ENCODE measurements at regions not wholly inside any gene's neighbourhood (a gene's known extent, or its start where the extent isn't known, plus 50 kb on each side); places are given as distances from the start of the nearest gene placed in this dataset.
"Not testable (repeated sequence)": the region's sequence is repeated elsewhere in the genome, so short reads cannot be mapped to it uniquely, and the experiment has no call there.

GRCh38 chr2:89606514-89606913 lies 915.0 kb downstream of the RPIA start:
- intact Hi-C loops (cut with micrococcal nuclease); POLR2A ChIA-PET; H3K4me3 ChIP-seq (ENCODE audit: control extremely low read depth in 1 of 5, extremely low read depth in 1 of 5, insufficient read depth in 1 of 5, low read depth in 2 of 5, low read length in 4 of 5); H3K9me3 Mint-ChIP-seq (ENCODE audit: insufficient read depth); ATAC-seq (ENCODE audit: low read depth); H3K4me1 Mint-ChIP-seq; H3K4me1 ChIP-seq (ENCODE audit: control insufficient read depth in 2 of 2, insufficient read depth in 2 of 2, low read length in 2 of 2); H2AFZ ChIP-seq (ENCODE audit: insufficient read depth, low read depth, low read length, poor library complexity, severe bottlenecking); H3K27ac Mint-ChIP-seq; DNase-seq; H3K27me3 ChIP-seq (replicated peaks in 1 of 4; ENCODE audit: control extremely low read depth in 1 of 4, control insufficient read depth in 3 of 4, insufficient read depth in 4 of 4, low read length in 3 of 4); H3K9ac ChIP-seq (ENCODE audit: low read length); H3K27ac ChIP-seq (ENCODE audit: low read length in 2 of 2); H3K4me3 Mint-ChIP-seq; H3K4me2 ChIP-seq (replicated peaks; ENCODE audit: low read depth, low read length, poor library complexity, severe bottlenecking); H3K36me3 ChIP-seq (replicated peaks in 1 of 2; ENCODE audit: control extremely low read depth in 1 of 2, control insufficient read depth in 1 of 2, extremely low read depth in 1 of 2, insufficient read depth in 2 of 2, low read length in 1 of 2); H4K20me1 ChIP-seq (ENCODE audit: control insufficient read depth, insufficient read depth, low read length, poor library complexity, severe bottlenecking); H3K79me2 ChIP-seq (ENCODE audit: control insufficient read depth, insufficient read depth, low read length); CTCF ChIA-PET: not testable (repeated sequence)
- peaks cover 0 to 12% (median 0%) of the 10 kb centered on the region in 3 donors for H3K9me3 ChIP-seq (ENCODE audit: control extremely low read depth in 1 of 3, control insufficient read depth in 2 of 3, insufficient read depth in 1 of 3, low read length in 2 of 3)
- 70% methylated on average over 2 of the region's 2 CpGs for WGBS (ENCODE audit: insufficient coverage)
- peaks cover 11% of the 10 kb centered on the region for H3K27me3 Mint-ChIP-seq

DNA sequence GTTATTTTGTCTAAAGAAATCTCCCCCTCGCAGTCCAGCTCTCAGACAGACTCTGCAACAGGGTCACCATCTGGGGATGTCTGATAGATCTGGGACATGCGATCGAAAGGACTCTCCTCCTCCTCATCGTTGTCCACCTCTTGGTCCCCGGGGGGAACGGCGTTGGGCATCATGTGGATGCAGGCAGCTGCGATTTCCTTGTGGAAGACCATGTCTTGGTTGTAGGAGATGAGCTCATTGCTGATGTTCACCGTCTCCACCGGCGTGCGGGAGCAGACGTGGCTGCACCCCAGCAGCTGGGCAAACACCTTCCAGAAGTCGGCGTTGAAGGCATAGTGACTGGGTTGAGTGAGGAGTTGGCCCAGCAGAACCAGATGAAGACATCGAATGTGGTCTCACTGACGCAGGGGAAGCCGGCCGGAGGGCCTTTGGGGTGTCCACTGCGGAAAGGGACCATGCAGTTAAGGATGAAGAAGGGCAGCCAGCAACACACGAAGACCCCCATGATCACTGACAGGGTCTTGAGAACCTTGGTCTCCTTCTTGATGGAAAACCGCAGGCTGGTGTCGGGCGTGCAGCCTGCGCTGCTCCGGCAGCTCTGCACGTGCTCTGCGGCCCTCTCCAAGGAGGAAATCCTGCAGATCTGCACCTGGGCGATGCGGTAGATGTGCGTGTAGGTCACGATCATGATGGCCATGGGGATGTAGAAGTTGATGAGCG lies 918.9 kb downstream of the RPIA start:
- H3K4me1 Mint-ChIP-seq; H3K79me2 ChIP-seq (ENCODE audit: control insufficient read depth, insufficient read depth, low read length); H4K20me1 ChIP-seq (ENCODE audit: control insufficient read depth, insufficient read depth, low read length, poor library complexity, severe bottlenecking); H3K27ac Mint-ChIP-seq; H3K36me3 ChIP-seq (replicated peaks in 1 of 2; ENCODE audit: control extremely low read depth in 1 of 2, control insufficient read depth in 1 of 2, extremely low read depth in 1 of 2, insufficient read depth in 2 of 2, low read length in 1 of 2); H3K9me3 Mint-ChIP-seq (ENCODE audit: insufficient read depth); CTCF ChIA-PET; POLR2A ChIA-PET; H3K4me1 ChIP-seq (ENCODE audit: control insufficient read depth in 2 of 2, insufficient read depth in 2 of 2, low read length in 2 of 2); H3K27ac ChIP-seq (ENCODE audit: low read length in 2 of 2); H3K4me3 Mint-ChIP-seq; DNase-seq; H3K27me3 ChIP-seq (replicated peaks in 1 of 4; ENCODE audit: control extremely low read depth in 1 of 4, control insufficient read depth in 3 of 4, insufficient read depth in 4 of 4, low read length in 3 of 4); ATAC-seq (ENCODE audit: low read depth); H3K9ac ChIP-seq (ENCODE audit: low read length); H2AFZ ChIP-seq (ENCODE audit: insufficient read depth, low read depth, low read length, poor library complexity, severe bottlenecking); H3K4me2 ChIP-seq (replicated peaks; ENCODE audit: low read depth, low read length, poor library complexity, severe bottlenecking); H3K4me3 ChIP-seq (ENCODE audit: control extremely low read depth in 1 of 5, extremely low read depth in 1 of 5, insufficient read depth in 1 of 5, low read depth in 2 of 5, low read length in 4 of 5); intact Hi-C loops (cut with micrococcal nuclease): not testable (repeated sequence)
- peaks cover 21% of the 10 kb centered on the region for H3K27me3 Mint-ChIP-seq
- 97% methylated on average over 21 of the region's 33 CpGs for WGBS (ENCODE audit: insufficient coverage)
- peaks cover 0 to 15% (median 0%) of the 10 kb centered on the region in 3 donors for H3K9me3 ChIP-seq (ENCODE audit: control extremely low read depth in 1 of 3, control insufficient read depth in 2 of 3, insufficient read depth in 1 of 3, low read length in 2 of 3)

GRCh38 chr2:89610927-89611515 lies 919.5 kb downstream of the RPIA start:
- H3K4me3 ChIP-seq (ENCODE audit: control extremely low read depth in 1 of 5, extremely low read depth in 1 of 5, insufficient read depth in 1 of 5, low read depth in 2 of 5, low read length in 4 of 5); CTCF ChIA-PET; H2AFZ ChIP-seq (ENCODE audit: insufficient read depth, low read depth, low read length, poor library complexity, severe bottlenecking); H3K27ac Mint-ChIP-seq; H3K9ac ChIP-seq (ENCODE audit: low read length); H3K4me1 ChIP-seq (ENCODE audit: control insufficient read depth in 2 of 2, insufficient read depth in 2 of 2, low read length in 2 of 2); H3K4me1 Mint-ChIP-seq; H3K79me2 ChIP-seq (ENCODE audit: control insufficient read depth, insufficient read depth, low read length); POLR2A ChIA-PET; intact Hi-C loops (cut with micrococcal nuclease); H3K27ac ChIP-seq (ENCODE audit: low read length in 2 of 2); DNase-seq; ATAC-seq (ENCODE audit: low read depth); H3K36me3 ChIP-seq (replicated peaks in 1 of 2; ENCODE audit: control extremely low read depth in 1 of 2, control insufficient read depth in 1 of 2, extremely low read depth in 1 of 2, insufficient read depth in 2 of 2, low read length in 1 of 2); H3K9me3 Mint-ChIP-seq (ENCODE audit: insufficient read depth); H3K4me3 Mint-ChIP-seq; H3K27me3 ChIP-seq (replicated peaks in 1 of 4; ENCODE audit: control extremely low read depth in 1 of 4, control insufficient read depth in 3 of 4, insufficient read depth in 4 of 4, low read length in 3 of 4); H4K20me1 ChIP-seq (ENCODE audit: control insufficient read depth, insufficient read depth, low read length, poor library complexity, severe bottlenecking); H3K4me2 ChIP-seq (replicated peaks; ENCODE audit: low read depth, low read length, poor library complexity, severe bottlenecking): not testable (repeated sequence)
- WGBS (ENCODE audit: insufficient coverage) = 87% methylated on average over 34 of the region's 37 CpGs
- H3K27me3 Mint-ChIP-seq = peaks cover 21% of the 10 kb centered on the region
- peaks cover 0 to 15% (median 0%) of the 10 kb centered on the region in 3 donors for H3K9me3 ChIP-seq (ENCODE audit: control extremely low read depth in 1 of 3, control insufficient read depth in 2 of 3, insufficient read depth in 1 of 3, low read length in 2 of 3)

DNA sequence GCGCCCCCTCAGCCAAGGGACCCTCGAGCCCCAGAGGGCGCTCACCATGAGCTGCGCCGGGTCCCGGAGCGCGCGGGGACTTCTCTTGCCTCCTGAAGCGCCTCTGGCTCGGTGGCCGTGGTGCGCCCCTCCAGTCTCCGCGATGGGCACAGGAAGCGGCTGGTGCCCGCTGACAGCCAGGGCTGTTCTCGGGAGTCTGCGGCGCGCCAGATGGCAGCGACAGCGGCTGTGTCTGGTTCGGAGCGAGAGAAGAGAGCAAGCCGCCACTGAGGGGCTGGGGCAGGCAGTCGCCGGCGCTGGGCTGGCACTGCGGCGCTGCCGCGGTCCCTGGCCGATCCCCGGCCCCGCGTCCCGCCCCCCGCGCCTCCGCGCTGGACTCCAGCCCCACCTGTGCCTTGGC lies 920.2 kb downstream of the RPIA start:
- H2AFZ ChIP-seq (ENCODE audit: insufficient read depth, low read depth, low read length, poor library complexity, severe bottlenecking); intact Hi-C loops (cut with micrococcal nuclease); H3K27ac Mint-ChIP-seq; DNase-seq; H3K4me2 ChIP-seq (replicated peaks; ENCODE audit: low read depth, low read length, poor library complexity, severe bottlenecking); CTCF ChIA-PET; H3K4me1 Mint-ChIP-seq; ATAC-seq (ENCODE audit: low read depth); H3K79me2 ChIP-seq (ENCODE audit: control insufficient read depth, insufficient read depth, low read length); H4K20me1 ChIP-seq (ENCODE audit: control insufficient read depth, insufficient read depth, low read length, poor library complexity, severe bottlenecking); H3K4me3 ChIP-seq (ENCODE audit: control extremely low read depth in 1 of 5, extremely low read depth in 1 of 5, insufficient read depth in 1 of 5, low read depth in 2 of 5, low read length in 4 of 5); H3K27me3 ChIP-seq (replicated peaks in 1 of 4; ENCODE audit: control extremely low read depth in 1 of 4, control insufficient read depth in 3 of 4, insufficient read depth in 4 of 4, low read length in 3 of 4); H3K9me3 Mint-ChIP-seq (ENCODE audit: insufficient read depth); POLR2A ChIA-PET; H3K4me1 ChIP-seq (ENCODE audit: control insufficient read depth in 2 of 2, insufficient read depth in 2 of 2, low read length in 2 of 2); H3K27ac ChIP-seq (ENCODE audit: low read length in 2 of 2); H3K9ac ChIP-seq (ENCODE audit: low read length); H3K4me3 Mint-ChIP-seq; H3K36me3 ChIP-seq (replicated peaks in 1 of 2; ENCODE audit: control extremely low read depth in 1 of 2, control insufficient read depth in 1 of 2, extremely low read depth in 1 of 2, insufficient read depth in 2 of 2, low read length in 1 of 2): not testable (repeated sequence)
- H3K9me3 ChIP-seq (ENCODE audit: control extremely low read depth in 1 of 3, control insufficient read depth in 2 of 3, insufficient read depth in 1 of 3, low read length in 2 of 3) = peaks cover 0 to 15% (median 0%) of the 10 kb centered on the region in 3 donors
- 21% methylated on average over 32 of the region's 42 CpGs for WGBS (ENCODE audit: insufficient coverage)
- H3K27me3 Mint-ChIP-seq = peaks cover 21% of the 10 kb centered on the region

Data from B cell (primary cell).